ENCODE measurements at regions not wholly inside any gene's neighbourhood (a gene's known extent, or its start where the extent isn't known, plus 50 kb on each side); places are given as distances from the start of the nearest gene placed in this dataset.

DNA sequence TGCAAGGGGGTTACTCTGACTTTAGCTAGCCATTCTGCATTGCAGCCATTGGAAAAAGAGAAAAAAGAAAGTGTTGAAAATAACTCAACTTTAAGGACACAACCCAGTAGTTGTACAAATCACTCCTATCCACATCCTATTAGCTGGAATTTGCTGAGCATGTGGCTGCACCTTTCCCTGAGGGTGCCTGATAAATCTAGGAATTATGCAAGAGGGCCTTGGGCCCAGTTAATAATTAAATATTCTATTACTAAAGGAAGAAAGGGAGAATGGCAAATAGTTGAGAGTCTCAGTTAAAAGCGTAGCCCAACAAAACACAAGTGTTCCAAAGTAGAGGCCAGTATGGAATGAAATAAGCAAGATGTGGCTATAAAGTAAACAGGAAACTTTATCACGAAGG is 200.9 kb upstream of the CNTNAP2 start:
- H3K4me3 ChIP-seq (ENCODE audit: low read depth, low read length) = no peak overlapping the region
- TF ChIP-seq, protein P1, sequence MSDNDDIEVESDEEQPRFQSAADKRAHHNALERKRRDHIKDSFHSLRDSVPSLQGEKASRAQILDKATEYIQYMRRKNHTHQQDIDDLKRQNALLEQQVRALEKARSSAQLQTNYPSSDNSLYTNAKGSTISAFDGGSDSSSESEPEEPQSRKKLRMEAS (IDR thresholded peaks at IDR 0.05; ENCODE audit: low read depth, low read length) = no peak
- TF ChIP-seq POLR2A (IDR thresholded peaks at IDR 0.05; ENCODE audit: extremely low read depth, insufficient read length) (no peak), MYC (IDR thresholded peaks at IDR 0.05; ENCODE audit: low read depth, low read length) (no peak)
- TF ChIP-seq, protein P2, sequence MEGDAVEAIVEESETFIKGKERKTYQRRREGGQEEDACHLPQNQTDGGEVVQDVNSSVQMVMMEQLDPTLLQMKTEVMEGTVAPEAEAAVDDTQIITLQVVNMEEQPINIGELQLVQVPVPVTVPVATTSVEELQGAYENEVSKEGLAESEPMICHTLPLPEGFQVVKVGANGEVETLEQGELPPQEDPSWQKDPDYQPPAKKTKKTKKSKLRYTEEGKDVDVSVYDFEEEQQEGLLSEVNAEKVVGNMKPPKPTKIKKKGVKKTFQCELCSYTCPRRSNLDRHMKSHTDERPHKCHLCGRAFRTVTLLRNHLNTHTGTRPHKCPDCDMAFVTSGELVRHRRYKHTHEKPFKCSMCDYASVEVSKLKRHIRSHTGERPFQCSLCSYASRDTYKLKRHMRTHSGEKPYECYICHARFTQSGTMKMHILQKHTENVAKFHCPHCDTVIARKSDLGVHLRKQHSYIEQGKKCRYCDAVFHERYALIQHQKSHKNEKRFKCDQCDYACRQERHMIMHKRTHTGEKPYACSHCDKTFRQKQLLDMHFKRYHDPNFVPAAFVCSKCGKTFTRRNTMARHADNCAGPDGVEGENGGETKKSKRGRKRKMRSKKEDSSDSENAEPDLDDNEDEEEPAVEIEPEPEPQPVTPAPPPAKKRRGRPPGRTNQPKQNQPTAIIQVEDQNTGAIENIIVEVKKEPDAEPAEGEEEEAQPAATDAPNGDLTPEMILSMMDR (IDR thresholded peaks at IDR 0.05; ENCODE audit: low read depth, low read length) = no peak
- DNase-seq (ENCODE audit: low read depth) = no peak

DNA sequence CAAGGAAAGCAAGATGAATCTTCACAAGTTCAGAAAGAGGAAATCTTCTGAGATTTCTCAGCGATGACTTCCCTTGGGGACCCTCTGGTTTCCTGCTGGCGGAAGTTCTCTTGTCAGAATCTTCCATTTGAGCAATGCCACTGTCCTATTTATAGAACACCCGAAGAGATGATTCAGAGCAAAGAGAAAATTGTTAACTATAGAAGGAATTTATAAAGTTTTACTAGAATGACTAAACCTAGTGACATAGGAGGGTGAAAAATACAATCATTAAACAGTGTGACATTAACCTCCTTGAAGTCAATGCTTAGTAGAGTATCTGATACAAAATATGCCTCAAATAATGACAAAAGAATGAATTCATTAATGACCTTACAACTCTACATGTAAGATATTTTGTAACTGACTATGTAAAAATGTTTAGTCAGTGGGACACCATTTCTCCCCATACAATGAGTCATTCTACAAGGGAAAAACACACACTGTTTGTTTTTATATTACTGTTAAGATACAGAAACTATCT is 206.5 kb upstream of the CNTNAP2 start:
- TF ChIP-seq MYC (IDR thresholded peaks at IDR 0.05; ENCODE audit: low read depth, low read length) (no peak), POLR2A (IDR thresholded peaks at IDR 0.05; ENCODE audit: extremely low read depth, insufficient read length) (no peak)
- TF ChIP-seq, protein P1 (IDR thresholded peaks at IDR 0.05; ENCODE audit: low read depth, low read length) = no peak
- TF ChIP-seq, protein P2 (IDR thresholded peaks at IDR 0.05; ENCODE audit: low read depth, low read length) = no peak
- peak; percentile 87 for DNase-seq (ENCODE audit: low read depth)
- H3K4me3 ChIP-seq (ENCODE audit: low read depth, low read length) = no peak overlapping the region

DNA sequence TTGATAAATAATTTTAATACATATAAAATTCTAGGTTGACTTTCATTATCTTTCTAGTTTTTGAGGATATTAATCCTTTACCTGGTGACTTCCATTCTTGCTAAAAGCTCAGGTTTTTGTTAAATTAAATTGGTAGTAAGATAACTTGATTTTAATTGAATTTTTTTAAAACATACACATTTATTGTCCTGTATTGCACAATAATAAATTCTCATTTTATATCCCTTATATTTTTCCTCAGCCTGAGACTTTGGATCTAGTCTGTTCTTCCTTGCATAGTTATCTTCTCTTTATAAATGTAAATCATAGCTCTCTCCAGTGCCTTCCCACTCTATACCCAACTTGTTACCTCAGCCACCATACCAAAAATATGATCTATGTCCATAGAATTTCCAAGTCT is 212.9 kb upstream of the CNTNAP2 start:
- no peak for DNase-seq (ENCODE audit: low read depth)
- TF ChIP-seq, protein P2 (IDR thresholded peaks at IDR 0.05; ENCODE audit: low read depth, low read length) = no peak
- no peak for TF ChIP-seq MYC (IDR thresholded peaks at IDR 0.05; ENCODE audit: low read depth, low read length)
- TF ChIP-seq, protein P1 (IDR thresholded peaks at IDR 0.05; ENCODE audit: low read depth, low read length) = no peak
- TF ChIP-seq POLR2A (IDR thresholded peaks at IDR 0.05; ENCODE audit: extremely low read depth, insufficient read length) = no peak
- no peak overlapping the region for H3K4me3 ChIP-seq (ENCODE audit: low read depth, low read length)

DNA sequence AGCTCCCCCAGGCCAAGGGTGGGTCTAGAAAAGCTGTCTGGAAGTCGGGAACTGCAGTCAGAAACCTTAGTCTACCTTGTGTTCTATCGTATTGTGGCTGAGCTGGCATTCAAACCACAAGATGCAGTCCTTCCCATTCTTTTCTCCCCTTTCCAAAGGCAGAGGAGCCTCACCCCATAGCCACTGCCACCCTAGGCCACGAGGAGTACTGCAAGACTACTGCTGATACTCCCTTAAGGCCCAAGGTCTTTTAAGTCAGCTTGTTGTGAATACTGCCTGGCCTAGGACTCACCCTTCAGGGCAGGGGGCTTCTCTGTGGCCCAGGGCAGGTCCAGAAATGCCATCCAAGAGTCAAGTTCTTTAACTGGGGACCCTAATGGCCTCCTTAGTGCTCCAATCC is 214.5 kb upstream of the CNTNAP2 start:
- DNase-seq (ENCODE audit: low read depth) = no peak
- TF ChIP-seq, protein P1 (IDR thresholded peaks at IDR 0.05; ENCODE audit: low read depth, low read length) = no peak
- TF ChIP-seq MYC (IDR thresholded peaks at IDR 0.05; ENCODE audit: low read depth, low read length) = no peak
- TF ChIP-seq POLR2A (IDR thresholded peaks at IDR 0.05; ENCODE audit: extremely low read depth, insufficient read length) = no peak
- TF ChIP-seq, protein P2 (IDR thresholded peaks at IDR 0.05; ENCODE audit: low read depth, low read length) = peak; percentile 17
- no peak overlapping the region for H3K4me3 ChIP-seq (ENCODE audit: low read depth, low read length)

DNA sequence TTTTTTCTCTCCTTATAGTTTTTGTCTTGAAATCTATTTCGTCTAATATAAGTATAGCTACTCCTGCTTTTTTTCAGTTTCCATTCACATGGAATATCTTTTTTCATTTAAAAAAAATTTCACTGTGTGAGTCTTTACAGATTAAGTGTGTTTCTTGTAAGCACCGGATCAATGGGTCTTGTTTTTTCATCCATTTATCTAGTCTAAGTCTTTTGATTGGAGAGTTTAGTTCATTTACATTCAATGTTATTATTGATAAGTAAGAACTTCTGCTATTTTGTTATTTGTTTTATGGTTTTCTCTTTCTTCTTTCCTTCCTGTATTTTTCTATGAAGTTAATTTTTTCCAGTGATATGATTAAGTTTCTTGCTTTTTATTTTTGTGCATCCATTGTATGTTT is 216.7 kb upstream of the CNTNAP2 start:
- no peak overlapping the region for H3K4me3 ChIP-seq (ENCODE audit: low read depth, low read length)
- TF ChIP-seq, protein P1 (IDR thresholded peaks at IDR 0.05; ENCODE audit: low read depth, low read length) = no peak
- TF ChIP-seq POLR2A (IDR thresholded peaks at IDR 0.05; ENCODE audit: extremely low read depth, insufficient read length) = no peak
- no peak for TF ChIP-seq MYC (IDR thresholded peaks at IDR 0.05; ENCODE audit: low read depth, low read length)
- TF ChIP-seq, protein P2 (IDR thresholded peaks at IDR 0.05; ENCODE audit: low read depth, low read length) = no peak
- DNase-seq (ENCODE audit: low read depth) = no peak

All from NB4 (cell line).